Brain microvascular endothelial cell (primary cell): ENCODE measurements at regions not wholly inside any gene's neighbourhood (a gene's known extent, or its start where the extent isn't known, plus 50 kb on each side); places are given as distances from the start of the nearest gene placed in this dataset.
A peak's percentile ranks its signal among the peaks of the same experiment; 100 is the strongest.

ENCODE experiments used
- DNase-seq: peaks from one replicate; pipeline ENCODE4 v3.0.0-alpha.2; 2020
- H3K27ac ChIP-seq: fragments of 250-450 bp; sonication (Bioruptor Pico); 2 replicates; pipeline ENCODE4 v1.5.1; 2020; ENCODE audit warnings: mild to moderate bottlenecking, moderate library complexity
- H3K27me3 ChIP-seq: fragments of 250-450 bp; sonication (Bioruptor Pico); replicated peaks from 2 replicates; pipeline ENCODE4 v1.5.1; 2020; ENCODE audit warnings: mild to moderate bottlenecking
- H3K36me3 ChIP-seq: fragments of 250-450 bp; sonication (Bioruptor Pico); replicated peaks from 2 replicates; pipeline ENCODE4 v1.5.1; 2020; ENCODE audit warnings: mild to moderate bottlenecking
- H3K4me3 ChIP-seq: 2 replicates; pipeline ENCODE4 v1.5.1; 2011; ENCODE audit warnings: low read depth, mild to moderate bottlenecking, control low read depth, low read length, moderate library complexity
- in situ Hi-C: cut with HindIII; loops from 2 replicates; pipeline ENCODE4 v1.10.0; 2017; ENCODE audit warnings: low sequenced_read_pairs, low pct_ligation_motif_present
- TF ChIP-seq, protein P1 (sequence below): IDR thresholded peaks from 2 replicates; pipeline ENCODE4 v1.5.1; 2011; ENCODE audit warnings: low read depth, mild to moderate bottlenecking, moderate library complexity, low read length, control low read depth, inconsistent platforms; ENCODE audit errors: missing control alignments

DNA sequence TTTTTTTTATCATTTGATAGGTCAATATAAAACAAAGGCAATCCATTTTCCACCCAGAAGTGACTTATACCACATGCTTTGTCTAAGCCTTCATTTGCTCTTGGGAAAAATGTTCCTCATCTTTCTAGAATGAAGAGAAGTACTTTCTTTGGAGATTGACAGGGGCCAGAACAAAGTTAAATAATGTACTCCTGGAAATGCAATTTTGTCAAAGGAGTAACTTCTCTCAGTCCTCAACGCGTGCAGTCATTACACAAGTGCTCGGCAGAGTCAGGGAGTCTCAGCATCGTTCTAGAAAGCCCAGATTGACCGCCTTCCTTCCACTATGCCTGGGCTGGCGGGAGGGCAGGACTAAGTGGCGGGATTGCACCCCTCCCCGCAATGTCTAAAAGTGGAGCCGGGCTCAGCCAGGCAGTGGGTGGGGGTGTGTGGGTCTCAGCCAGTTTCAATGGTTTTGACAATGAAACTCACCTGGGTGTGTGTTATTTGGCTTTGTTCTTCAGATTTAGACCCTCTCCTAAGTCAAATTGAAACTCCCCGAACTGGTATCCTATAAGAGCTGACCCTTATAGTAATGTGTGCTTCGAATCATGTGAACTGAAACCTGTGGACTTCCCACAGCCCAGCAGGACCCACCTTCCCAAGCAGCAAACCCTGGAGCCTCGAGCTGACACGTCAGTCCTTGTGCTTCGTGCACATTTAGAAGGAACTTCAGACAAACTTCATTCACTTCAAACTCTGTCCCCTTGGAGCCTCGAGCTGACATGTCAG lies 63.2 kb upstream of the DUSP22 start:
- no peaks in the 10 kb centered on the region for H3K36me3 ChIP-seq
- in situ Hi-C loops, result no loop called here
- TF ChIP-seq, protein P1, sequence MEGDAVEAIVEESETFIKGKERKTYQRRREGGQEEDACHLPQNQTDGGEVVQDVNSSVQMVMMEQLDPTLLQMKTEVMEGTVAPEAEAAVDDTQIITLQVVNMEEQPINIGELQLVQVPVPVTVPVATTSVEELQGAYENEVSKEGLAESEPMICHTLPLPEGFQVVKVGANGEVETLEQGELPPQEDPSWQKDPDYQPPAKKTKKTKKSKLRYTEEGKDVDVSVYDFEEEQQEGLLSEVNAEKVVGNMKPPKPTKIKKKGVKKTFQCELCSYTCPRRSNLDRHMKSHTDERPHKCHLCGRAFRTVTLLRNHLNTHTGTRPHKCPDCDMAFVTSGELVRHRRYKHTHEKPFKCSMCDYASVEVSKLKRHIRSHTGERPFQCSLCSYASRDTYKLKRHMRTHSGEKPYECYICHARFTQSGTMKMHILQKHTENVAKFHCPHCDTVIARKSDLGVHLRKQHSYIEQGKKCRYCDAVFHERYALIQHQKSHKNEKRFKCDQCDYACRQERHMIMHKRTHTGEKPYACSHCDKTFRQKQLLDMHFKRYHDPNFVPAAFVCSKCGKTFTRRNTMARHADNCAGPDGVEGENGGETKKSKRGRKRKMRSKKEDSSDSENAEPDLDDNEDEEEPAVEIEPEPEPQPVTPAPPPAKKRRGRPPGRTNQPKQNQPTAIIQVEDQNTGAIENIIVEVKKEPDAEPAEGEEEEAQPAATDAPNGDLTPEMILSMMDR, result no peak
- no peak overlapping the region for H3K27ac ChIP-seq
- H3K4me3 ChIP-seq, result no peak overlapping the region
- DNase-seq, result no peak
- peaks cover 3% of the 10 kb centered on the region for H3K27me3 ChIP-seq

DNA sequence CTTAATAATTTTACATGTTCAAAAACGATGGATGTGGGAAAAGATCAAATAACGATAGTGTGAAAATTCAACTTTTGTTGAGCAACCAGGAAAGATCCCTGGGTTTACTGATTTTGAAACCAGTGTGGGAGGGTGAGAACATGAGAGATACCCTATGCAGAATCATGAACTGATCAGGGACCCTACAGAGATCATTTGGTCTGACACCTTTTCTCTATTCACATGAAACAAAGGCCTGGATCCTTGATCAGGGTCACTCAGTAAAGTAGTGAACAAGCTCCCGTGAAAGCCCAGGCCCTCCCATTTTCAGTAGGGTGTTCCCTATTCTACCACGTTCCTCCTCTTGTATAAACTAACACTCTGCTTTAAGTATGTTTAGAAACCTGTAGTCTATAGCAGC lies 60.5 kb upstream of the DUSP22 start:
- H3K27me3 ChIP-seq, result peaks cover 3% of the 10 kb centered on the region
- H3K4me3 ChIP-seq, result no peak overlapping the region
- in situ Hi-C loops, result no loop called here
- TF ChIP-seq, protein P1, result no peak
- no peaks in the 10 kb centered on the region for H3K36me3 ChIP-seq
- DNase-seq, result no peak
- H3K27ac ChIP-seq, result no peak overlapping the region

DNA sequence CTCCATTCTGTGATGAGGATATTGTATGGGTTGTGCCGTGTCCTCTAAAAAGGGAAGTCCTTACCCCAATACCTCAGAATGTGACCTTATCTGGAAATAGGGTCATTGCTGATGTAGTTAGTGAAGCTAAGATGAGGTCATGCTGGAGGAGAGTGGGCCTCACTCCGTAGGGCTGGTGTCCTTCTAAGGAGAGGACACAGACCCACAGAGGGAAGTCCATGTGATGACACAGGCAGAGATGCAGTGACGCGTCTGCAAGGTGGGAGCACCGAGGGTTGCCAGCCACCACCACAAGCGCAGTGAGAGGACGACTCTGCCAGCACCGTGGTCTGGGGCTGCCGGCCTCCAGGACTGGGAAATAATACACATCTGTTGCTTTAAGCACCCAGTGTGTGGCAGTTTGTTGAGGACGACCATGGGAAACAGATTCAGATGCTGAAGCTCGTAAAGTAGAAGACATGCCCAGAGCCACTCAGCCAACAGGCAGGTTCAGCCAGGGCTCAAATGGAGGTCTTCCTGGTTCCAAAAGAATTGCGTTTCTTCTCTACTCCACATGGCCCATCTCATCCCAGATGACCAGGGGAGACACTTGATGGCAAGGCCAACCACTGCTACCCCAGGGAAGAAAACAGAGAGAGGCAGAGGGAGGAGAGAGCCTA lies 59.2 kb upstream of the DUSP22 start:
- TF ChIP-seq, protein P1, result no peak
- DNase-seq, result no peak
- Histone ChIP-seq H3K27me3 (peaks cover under 1% of the 10 kb centered on the region), H3K4me3 (no peak overlapping the region), H3K27ac (no peak overlapping the region), H3K36me3 (no peaks in the 10 kb centered on the region)
- in situ Hi-C loops, result no loop called here

DNA sequence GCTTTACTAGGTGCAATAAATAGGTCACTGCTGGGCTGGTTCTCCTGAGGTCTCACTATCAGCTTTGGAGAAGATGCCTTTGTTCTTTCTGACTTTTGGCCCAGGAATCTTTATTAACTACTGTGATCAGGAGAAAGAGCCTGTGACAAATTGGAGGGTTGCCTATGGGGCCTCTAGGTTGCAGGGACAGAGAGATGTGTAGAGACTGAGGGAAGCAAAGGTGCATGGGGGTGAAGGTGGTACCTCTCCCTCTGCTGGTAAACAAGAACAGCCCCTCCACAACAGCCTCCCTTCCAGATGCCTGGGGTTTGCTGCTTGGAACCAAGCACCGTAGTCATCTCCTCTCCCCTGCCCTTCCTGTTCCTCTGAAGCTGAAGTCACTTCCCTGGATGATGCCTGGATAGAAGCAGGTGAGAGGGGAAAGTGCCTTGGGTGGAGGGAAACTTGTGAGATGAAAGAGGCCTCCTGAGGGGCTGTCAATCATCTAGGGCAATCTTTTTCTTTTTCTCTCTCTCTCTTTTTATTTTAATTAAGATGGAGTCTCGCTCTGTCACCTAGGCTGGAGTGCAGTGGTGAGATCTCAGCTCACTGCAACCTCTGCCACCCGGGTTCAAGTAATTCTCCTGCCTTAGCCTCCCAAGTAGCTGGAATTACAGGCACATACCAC lies 57.4 kb upstream of the DUSP22 start:
- Histone ChIP-seq H3K27me3 (no peaks in the 10 kb centered on the region), H3K4me3 (no peak overlapping the region), H3K27ac (no peak overlapping the region), H3K36me3 (no peaks in the 10 kb centered on the region)
- no peak for DNase-seq
- TF ChIP-seq, protein P1, result no peak
- in situ Hi-C loops, result no loop called here

DNA sequence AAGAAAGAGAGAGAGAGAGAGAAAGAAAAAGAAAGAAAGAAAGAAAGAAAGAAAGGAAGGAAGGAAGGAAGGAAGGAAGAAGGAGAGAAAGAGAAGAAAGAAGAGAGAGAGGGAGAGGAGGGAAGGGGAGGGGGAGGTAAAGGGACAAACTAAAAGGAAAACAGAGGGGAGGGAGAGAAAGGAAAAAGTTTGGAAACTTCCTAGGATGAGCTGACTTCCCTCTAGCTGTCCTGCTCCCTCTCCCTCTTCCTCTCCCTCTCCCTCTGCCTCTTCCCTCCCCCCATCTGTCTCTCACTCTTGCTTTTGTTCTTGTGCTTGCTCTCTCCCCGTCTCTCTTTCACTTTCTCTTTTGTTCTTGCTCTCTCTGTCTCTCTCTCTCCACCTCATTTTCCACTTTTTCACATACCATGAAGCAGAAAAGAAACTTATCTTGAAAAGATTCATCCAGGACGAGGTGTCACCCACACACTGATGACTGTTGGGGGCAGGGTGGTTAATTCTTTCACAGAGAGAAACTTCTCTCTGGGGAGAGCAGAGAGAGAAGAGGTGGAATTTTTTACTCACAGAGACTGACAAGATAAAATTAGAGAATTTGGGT lies 56.4 kb upstream of the DUSP22 start:
- H3K36me3 ChIP-seq, result no peaks in the 10 kb centered on the region
- peak overlapping the region; percentile 16 for H3K4me3 ChIP-seq
- no peaks in the 10 kb centered on the region for H3K27me3 ChIP-seq
- no peak overlapping the region for H3K27ac ChIP-seq
- in situ Hi-C loops, result no loop called here
- DNase-seq, result peak; percentile 34
- TF ChIP-seq, protein P1, result no peak
